HG03575 (cell line): ENCODE measurements at regions not wholly inside any gene's neighbourhood (a gene's known extent, or its start where the extent isn't known, plus 50 kb on each side); places are given as distances from the start of the nearest gene placed in this dataset.

ENCODE experiments used
- ATAC-seq: cut with Tn5 transposase; IDR thresholded peaks from one replicate; pipeline ENCODE4 v1.9.1; 2021; ENCODE audit not compliant: unreplicated experiment, insufficient number of reproducible peaks, low FRiP score; ENCODE audit errors: extremely low read depth

DNA sequence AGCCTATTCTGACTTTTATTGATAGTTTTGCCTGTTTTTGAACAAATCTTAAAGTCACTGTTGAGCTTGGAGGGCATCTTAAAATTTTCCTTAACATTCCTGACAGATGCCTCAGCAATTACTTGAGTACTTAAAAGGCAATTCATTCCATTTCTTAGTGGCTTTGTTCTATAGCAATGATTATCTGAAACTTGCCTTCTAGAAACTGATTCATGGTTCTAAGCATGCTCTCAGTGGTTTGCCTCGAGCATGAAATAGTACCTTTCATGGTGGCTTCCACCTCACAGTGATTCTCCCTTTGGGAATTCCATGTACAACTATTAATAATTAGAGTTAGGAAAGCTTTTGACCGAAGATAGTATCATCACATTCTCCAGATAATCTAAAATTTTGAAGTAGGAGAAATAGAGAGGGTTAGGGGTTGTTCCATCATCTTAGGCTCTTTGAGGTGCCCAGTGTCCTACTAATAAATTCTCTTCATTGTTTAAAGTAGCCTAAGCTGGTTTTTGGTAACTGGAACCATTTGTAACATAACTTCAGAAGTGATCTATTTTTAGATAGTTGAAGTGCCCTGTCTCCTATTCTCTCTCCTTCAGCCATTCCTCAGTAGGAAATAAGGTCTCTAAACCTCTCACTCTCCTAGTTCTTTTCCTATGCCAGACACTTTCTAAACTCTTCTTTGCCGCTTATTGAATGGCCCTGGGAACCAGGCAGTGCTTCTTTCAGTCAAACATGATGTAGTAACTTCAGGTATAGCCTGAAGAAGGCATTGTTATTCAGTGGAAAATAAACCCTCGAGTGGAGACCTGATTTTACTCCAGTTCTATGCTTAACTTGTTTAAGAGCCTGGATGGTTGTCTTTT lies 156.1 kb downstream of the HAUS1 start:
- no peak for ATAC-seq

DNA sequence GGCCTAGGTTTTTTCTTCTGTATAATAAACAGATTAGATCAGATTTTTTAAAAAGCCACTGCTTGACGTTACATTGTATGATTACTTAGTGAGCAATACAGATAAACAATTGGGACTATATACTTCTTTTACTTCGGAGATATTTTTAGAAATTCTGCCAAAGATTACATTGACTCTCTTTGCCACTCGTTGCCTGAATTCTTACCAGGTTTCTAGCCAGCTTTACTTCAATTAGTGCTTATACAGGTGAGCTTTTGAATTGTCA lies 156.6 kb downstream of the HAUS1 start:
- ATAC-seq, result no peak

DNA sequence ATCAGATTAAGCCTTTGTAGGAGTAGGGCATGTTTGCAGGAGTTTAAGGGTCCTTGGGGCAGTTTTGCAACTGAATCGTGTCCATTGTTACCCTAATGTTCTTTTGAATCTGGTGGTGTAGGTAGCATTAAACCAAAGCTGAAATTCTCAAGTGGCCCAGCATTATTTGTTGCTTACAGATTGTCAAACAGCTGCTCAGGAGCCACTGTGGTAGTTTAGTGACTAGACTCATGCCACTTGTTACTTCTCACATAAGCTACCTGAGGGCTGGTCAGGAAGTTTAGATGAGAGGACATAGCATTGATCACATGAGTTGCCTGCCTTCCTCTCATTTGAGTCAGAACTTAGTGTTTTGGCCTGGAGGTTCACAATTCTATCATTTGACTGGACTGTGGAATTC lies 157.6 kb downstream of the HAUS1 start:
- no peak for ATAC-seq

DNA sequence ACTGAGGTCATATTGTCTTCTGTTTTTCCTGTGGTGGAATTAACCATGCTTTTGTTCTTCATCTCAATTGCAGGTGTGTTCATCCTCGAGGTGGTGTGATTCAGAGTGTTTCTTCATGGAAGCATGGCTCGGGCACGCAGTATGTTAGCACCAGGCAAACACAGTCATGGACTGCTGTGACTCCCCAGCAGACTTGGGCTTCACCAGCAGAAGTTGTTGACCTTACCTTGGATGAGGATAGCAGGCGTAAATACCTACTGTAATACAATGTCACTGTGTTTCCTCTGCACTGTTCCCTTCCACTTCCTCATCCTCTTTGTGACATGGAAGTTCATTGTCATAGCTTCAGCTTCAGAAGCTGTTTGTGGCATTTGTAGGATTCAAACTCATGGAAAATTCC lies 158.7 kb downstream of the HAUS1 start:
- ATAC-seq, result no peak

DNA sequence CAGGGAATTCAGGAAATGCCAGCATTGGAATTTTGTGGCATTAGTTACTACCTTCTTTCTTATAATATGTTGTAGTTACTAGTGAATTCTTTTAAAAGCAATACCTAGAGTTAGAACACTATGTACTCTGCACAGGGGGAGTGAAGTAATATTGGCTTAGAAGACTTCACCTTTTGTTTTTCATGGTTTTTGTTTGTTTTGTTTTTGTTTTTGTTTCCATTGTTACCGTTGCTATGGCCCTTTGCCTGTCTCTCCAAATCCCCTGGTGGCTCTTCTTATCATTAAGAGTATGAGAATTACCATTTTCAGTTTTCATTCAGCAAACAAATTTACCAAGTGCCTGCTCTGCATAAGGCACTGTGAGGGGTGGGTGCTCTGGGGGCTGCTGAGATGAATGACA lies 160.1 kb downstream of the HAUS1 start:
- ATAC-seq, result no peak

DNA sequence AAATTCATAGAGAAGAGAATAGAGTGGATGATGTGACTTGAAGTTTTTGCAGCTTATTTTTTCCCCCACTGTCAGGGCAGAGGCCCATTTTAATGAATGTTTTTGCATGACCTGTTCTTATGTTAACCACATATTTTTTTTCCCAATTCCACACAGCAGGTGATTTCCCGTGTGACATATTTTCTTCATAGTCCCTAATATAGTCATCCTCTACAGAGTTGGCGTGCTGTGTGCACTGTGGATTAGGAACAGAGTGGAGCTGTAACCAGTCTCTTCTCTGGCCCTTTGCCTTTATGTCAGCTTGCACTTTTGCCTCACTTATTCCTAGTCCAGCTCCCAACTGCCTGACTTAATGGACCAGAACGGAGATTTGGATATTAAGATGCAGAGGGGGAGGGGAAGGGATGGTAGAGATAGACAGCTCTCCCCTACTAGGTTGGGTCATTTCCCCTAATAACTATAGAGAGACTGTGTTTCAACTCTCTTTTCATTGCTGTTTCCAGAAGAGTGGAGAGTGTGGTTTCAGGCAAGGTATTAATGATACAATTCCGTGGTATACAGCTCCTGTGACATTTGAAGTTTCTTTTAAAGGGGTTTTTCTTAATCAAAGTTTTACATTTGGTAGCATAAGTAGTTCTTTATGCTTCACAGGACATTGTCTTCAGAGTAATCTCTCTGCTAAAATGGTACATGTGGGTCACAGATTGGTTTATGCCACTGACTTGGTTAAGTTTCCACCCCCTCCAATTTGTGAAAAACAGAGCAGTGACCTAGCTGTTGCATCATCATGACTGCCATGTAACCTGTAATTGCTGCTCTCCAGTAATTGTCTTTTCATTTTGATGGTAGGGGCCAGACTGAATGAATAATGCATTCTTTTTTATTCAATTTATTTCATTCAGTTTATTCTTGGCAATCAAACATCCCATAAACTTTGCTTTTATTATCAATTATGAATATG lies 161.3 kb downstream of the HAUS1 start:
- no peak for ATAC-seq

DNA sequence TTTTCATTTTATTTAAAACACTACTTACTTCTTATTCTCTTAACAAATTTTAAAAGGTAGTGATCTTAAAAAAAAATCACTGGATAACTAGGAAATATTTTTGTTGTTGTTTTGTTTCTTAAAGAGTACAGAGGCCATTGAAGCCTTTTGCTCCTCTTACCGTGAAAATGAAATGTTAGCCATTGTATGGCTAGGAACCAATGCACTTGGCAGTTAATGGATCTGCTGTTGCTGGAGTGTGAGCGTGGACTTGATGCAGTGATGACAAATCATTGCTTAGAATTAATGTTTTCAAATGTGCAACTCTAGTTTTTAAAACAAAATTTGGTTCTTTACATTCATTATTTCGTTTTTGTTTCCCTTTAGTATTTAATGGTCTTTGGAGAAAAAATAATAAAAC lies 162.3 kb downstream of the HAUS1 start:
- no peak for ATAC-seq

DNA sequence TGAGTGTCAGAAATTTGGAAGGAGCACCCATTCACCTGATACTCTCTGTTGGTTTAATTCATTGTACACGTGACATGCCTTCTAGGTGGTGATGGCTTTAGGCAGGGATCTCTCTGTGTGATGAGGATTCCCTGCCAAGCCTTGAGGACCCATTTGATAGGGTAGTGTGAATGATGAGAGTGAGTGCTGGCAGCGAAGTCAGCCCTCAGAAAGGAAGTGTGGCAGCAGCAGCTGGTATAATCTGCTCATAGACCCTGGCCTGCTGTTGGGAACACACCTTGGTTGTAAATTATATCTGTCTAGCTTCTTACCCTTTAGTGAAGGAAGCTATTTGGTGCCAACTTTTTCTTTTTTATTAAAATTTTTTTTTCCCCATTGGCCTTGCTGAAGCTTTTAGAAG lies 164.5 kb downstream of the HAUS1 start:
- ATAC-seq, result no peak

DNA sequence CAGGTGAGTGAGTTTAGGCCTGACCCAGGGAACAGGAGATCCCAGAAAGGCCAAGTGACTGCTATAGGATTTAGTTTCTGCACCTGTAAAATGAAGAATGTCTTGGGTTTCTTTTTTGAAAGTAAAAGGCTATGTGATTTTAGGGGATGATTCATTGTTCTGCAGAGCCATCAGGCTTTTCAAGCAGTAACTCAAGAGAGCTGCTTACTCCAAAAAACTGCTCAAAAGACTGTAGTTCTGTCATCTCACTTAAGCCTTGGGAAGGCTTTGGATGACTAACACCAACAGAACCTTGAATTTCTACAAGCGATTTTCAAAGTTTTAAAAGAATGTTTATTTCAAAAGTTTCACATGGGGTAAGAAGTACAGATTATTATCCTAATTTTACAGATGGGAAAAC lies 165.1 kb downstream of the HAUS1 start:
- ATAC-seq, result no peak

DNA sequence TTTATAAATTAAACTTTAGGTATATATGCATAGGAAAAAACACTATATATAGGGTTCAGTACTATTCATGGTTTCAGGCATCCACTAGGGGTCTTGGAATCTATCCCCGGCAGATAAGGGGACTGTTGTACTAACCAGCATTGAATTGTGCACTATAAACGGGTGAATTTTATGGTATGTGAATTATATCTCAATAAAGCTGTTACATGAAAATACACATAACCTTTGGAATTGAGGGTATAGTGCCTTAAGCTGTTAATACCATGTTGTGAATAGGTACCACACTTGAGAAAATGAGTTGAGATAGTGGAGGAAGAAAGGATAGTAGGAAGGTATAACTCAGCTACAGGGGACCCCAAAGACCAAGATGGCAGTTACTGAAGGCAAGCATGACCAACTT lies 167.3 kb downstream of the HAUS1 start:
- no peak for ATAC-seq

DNA sequence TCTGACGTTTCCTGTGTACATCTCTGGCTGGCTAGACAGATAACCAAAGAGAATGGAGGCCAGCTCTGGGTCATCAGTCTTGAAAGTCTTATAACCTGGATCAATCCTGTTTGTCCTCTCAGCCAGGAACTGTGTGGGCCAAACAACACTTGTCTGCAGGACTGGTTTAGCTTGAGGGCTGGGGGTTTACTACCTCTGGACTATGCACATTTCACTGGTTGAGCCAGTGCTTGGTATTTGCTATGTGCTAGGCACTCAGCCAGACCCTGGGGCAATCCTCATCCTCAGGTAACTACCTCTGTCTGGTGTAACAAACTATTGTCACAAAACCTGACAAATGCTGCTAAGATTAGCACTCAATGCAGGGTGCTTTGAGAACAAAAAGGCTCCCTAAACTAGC lies 169.7 kb downstream of the HAUS1 start:
- ATAC-seq, result no peak

DNA sequence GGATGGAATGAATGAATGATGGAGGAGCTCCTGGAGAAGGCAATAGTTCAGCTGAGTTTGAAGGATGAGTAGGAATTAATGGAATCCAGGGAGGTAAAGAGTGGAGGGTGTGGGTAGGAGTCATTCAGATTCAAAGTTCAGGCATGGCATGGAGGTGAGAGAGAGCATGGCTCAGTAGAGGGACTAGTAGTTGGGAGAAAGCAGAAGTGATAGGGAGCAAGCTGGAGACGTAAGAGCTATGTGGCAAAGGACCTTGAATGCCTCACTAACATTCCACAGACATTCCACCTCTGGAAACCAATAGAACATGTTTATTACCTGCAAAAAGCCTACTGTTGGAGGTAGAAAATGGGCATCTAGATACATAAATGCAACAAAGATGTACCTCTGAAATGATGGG lies 170.1 kb downstream of the HAUS1 start:
- ATAC-seq, result no peak

DNA sequence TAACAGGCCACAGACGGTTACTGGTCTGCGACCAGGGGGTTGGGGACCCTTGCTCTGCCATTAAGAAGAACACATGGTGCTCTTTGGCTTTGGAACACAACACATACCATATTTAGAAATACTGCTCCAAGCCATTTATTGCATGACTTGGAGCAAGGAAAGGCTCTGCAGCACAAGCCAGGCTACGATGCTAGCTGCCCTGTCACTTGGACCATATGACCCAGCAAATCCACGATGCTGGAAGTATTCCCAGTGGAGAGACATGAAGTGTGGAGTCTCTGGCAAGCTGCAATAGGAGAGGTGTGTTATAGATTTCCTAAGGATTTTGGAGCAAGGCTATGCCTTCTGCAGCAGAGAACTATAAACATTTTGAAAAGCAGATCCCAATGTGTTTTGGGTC lies 171.2 kb downstream of the HAUS1 start:
- no peak for ATAC-seq

DNA sequence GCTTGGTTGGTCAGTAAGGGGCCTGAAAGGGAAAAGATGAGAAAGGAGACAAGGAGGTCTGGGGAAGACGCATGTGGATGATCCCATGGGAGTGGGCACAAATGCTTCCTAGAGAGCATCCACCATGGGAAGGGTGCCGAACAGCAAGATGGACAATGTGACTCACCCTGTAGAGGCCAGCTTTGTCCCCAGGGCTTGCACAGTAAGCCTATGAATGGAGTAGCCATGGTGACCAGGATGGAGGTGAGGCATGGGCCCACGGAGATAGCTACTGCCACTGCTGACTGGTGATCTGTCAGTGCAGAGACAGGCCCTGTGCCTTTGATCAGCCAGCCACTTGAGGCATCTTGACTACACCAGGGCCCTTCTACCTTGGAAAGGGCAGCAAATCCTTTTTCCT lies 172.6 kb downstream of the HAUS1 start:
- no peak for ATAC-seq

DNA sequence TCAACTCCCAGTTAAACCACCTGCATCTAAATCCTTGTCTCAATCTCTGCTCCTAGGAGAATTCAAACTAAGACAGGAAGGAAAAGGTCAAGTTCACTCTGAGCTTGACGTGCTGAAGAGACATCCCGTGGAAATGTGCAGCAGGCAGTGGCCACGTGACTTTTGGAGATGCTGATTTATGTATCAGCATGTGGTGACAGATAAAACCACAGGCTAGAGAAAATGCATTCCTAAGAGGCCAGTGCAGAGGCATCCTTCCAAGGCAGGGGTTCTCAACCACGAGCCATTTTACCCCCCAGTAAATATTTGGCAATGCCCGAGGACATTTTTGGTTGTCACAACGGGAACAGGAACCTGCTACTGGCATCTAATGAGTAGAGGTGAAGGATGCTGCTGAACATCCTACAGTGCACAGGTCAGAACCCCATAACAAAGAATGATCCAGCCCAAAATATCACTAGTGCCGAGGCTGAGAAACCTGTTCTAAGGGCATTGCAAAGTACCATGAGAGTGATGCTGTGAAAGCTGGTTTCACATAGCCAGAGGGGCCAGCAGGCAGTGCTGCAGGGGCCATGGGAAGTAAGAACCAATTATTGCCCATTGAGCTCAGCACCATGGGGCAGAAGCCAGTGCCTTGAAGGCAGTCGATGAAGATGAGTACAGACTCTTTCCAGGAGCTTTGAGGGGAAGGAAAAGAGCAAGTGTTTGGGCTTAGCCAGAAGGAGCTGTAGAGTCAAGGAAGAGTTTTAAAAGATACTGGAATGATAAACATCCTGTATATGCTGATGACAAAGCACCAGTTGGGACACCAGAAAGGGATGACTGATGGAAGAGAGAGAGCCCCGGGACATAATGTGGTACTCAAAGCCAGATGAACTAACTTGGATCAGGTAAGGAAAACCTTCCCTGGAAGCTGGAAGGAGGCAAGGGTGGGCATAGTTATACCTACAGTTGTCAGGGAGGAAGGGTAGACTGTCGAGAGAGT lies 174.6 kb downstream of the HAUS1 start:
- ATAC-seq, result no peak

DNA sequence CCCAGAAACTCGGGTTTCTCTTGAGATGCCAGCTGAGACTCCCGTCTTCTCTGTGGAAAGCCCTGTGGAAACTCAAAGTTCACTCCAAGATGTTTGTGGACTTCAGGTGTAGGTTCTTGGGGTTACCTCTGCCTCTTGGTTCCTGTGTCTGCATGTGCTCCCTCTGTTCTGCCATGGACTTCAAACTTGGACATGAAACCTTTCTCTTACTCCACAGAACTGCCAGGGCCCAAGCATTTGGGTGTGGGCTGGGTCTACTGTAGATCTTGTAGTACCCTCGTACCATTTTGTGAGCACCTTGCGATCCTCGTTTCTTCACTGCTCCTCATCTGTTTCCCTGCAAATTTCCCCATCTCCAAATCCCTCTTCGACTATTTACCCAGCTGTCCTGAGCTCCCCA lies 175.5 kb downstream of the HAUS1 start:
- no peak for ATAC-seq

DNA sequence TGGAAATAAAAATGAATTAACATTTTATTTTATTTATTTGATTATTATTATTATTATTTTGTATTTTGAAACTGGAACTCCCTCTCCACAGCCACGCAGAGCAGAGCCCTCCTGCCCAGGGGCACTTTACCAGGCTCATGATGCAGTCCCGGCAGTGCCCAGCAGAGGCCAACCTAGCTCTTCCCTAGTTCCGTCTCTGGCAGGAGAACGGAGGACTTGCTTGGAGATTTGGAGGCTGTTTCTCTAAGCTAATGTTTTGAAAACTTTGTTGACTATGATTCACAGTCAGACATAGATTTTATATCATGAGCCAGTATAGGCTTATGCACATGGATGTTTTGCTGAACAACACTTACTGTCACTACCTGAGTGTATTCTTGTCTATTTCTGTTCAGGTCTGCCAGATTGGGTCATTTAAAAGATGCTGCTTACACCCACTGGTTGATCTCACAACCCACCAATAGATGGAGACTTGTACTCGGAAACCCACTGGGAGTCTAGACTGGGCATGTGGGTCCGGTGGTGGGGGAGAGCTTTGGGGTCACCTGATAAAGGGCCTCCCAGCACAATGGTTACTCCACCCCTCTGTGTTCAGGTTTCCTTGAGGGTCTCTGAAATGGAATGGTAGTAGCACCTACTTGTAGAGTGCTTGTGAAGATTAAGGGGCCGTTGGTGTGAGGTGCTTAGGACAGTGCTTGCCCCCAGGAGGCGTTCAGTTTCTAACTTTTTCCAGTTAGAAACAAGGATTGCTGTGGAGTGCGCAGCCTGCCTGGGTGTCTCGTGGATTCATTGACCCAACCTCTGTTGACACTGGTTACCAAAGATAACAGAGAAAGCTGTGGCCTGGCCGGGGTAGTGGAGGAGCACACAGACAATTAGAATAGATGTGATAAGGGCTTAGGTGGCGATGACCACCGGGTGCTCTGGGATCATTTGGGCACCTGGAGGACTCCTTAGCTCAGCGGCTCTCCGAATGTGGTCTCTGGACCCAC lies 177.3 kb downstream of the HAUS1 start:
- no peak for ATAC-seq

DNA sequence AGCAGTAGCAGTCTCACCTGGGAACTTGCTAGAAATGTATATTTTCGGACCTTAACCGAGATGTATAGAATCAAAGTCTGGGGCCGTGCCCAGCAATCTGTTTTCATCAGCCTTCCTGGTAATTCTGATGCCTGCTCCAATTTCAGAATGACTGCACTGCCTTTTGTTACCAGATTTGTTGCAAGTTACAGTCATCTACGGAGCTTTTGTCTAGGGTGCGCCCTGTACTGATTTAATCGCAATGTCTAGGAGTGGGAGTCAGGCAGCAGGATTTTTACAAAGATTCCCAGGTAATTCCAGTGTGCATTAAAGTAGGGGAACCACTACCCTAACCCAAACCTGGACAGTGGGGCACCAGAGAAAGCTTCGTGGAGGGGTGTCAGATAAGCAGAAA lies 178.0 kb downstream of the HAUS1 start:
- ATAC-seq, result no peak
